HG02623 (cell line): ENCODE measurements at regions not wholly inside any gene's neighbourhood (a gene's known extent, or its start where the extent isn't known, plus 50 kb on each side); places are given as distances from the start of the nearest gene placed in this dataset.
"Not testable (repeated sequence)": the region's sequence is repeated elsewhere in the genome, so short reads cannot be mapped to it uniquely, and the experiment has no call there.

ENCODE experiments used
- ATAC-seq: cut with Tn5 transposase; IDR thresholded peaks from one replicate; pipeline ENCODE4 v1.9.1; 2021; ENCODE audit warnings: moderate library complexity; ENCODE audit not compliant: unreplicated experiment

DNA sequence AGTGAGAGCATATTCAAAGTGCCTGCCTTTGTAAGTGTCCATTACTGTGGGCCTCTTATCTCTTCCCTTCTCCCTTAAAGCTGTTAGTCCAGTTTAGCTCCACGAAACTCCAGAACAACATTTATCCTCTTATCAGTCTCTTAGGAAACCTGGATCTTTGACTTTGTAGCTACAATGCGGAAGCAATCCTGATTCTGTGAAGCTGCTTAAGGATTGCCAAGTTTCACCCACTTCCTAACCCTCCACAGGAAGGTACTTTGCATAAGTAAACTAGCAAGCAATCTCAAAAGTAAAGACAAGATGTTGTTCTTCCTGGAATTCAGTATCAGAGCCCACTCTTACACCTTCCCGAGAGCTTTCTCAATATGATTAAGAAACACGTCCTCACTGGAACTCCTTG, 164.9 kb upstream of the USP25 start:
- no peak for ATAC-seq

DNA sequence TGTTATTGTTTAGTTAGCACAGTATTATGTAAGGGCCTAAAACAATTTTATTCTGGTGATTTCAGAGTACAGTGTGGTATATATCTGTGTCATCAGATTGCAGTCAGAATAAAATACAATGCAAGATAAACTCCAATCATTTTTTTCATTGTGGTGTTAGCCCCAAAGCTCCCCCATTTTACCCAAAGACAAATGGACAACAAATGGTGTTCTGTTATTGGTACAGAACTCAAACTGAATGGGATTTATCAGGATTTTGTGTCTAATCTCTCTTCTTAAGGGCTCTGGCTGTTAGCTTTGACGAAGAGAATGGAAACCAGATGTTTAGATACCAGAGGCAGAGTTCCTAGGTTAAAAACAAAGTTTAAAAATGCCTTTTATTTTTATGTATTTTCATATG, 163.1 kb upstream of the USP25 start:
- no peak for ATAC-seq

DNA sequence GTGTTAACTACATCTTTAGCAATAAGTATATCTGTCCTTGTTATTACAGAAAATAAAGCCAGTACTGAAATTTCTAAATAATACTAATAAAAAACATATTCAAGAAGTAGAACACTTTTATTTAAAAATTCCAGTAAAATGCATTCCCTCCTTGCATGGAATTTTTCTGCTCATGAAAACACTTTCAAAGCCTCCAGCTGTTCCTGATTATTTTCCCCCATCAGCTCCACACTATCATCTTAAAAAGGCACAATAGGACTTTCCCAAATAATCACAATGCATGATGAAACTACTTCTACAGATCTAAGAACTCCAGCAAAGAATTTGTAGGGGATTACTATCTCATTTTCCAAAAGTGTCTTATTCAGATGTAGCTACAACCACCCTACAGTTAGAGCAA, 162.6 kb upstream of the USP25 start:
- no peak for ATAC-seq

DNA sequence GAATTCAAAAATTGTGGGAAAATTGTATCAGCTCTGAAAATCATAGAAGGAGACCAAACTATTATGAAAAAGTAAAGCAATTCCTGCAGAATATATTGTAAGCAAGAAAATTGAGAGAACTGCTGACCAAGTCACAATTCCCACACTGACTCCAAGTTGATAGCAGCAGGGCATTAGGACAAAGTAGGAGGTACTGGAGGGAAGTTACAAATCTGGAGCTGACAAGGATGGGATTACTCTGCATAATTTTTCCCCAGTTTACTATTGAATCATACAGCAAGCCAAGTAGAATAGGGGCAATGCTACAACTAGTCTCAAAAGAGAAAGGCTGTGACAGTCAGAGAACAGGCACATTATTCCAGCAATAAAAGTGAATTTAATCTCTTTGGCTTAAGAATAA, 161.3 kb upstream of the USP25 start:
- ATAC-seq: no peak

DNA sequence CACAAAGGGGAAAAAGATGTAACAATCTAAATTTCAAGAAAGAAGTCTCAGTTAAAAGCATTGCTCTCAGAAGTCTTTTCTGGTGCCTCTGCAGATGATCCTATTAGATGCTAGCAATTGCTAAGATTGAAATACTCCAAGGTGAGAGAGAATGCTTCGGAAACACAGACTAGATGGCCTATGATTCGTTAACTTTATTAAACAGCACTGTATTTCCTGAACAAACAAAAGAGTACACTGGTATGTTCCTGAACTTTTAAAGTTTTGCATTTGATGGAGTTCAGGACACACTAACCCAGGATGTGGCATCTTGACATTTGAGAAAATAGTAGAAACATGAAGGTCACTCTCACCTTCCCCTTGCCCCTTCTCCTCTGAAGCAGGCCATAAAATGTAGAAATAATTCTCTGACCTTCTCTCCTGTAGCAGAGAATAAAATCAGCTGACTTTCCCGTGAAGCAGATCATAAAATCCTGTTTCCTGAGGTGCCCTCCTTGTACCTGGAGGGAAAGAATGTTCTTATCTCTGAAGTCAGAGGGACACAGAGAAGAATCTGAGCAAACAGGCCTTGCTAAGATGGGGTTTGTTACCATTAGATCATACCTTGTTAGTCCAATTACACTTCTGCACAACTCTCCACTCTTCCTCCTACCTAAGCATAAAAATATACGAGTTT, 142.9 kb upstream of the USP25 start:
- ATAC-seq: no peak

DNA sequence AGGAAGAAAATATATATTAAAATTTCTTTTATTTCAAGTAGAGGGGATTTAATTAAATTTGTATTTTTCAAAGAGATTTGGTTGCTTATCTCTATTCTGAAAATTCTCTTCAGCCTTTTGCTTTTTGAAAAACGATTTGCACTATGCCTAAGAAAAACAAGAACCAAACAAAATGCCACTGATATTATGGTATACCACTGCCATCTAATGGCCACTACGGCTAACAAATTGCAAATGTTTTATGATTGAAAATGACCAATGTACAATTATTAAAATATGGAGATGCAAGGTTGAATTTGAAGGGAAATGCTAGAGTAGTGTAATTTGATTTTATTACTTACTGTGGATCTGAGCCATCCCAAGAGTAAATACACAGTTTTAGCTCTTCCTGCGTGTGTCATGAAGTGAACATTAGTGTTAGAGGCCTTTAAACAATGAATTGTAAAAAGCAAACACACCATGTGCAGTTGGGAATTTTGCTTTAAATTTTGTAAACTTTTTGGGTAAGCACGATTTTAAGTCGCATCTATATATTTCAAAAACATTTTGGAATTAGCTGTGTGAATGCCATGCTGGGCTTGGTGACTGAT, 137.4 kb upstream of the USP25 start:
- ATAC-seq: peak; percentile 45

DNA sequence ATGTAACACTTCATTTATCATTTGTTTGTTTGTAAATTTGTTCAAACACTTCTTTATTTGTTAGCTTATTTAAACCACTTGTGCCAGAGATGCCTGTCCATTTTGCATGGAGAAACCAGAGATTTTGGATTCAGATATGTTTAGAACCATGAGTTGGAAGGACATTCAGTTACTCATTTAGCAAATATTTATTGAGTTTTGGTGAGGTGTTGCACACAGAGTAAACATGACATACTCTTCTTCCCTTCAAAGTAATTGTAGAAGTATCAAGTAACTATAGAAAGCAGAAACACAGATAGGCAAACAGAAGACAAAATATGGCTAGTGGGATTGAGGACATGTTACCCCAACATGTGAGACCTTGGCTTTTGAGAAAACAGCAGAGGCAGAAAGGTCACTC, 136.8 kb upstream of the USP25 start:
- ATAC-seq: no peak

DNA sequence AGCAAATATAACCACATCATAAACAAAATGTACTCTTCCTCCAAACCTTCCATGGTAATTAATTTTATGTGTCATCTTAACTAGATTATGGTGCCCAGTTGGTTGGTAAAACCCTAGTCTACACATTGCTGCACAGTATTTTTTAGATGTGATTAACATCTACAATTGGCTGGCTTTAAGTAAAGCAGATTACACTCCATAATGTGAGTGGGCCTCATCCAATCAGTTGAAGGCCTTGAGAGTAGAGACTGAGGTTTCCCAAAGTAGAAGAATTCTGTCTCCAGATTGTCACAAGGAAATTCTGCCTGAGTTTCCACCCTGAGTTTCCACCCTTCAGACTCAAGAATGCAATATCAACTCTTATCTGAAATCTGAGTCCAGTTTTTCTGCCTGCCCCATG, 128.4 kb upstream of the USP25 start:
- ATAC-seq: no peak

DNA sequence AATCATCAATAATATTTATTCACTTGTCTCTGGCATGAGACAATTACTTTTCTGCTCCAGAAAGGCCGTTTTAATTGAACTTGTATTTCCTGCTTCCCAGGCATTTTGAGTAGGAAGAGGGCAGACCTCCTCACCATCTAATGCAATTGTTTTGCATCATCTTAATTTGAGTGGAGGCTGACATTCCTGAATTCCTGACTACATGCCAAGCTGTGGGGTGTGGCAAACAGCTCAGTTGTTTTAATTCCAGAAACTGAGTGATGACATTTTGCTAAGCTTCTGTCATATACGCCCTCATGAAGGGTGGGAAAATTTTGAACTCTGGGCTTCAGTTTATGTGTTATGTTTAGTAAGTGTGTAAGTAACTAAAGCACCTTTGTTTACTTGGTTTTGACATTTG, 125.4 kb upstream of the USP25 start:
- ATAC-seq: no peak

DNA sequence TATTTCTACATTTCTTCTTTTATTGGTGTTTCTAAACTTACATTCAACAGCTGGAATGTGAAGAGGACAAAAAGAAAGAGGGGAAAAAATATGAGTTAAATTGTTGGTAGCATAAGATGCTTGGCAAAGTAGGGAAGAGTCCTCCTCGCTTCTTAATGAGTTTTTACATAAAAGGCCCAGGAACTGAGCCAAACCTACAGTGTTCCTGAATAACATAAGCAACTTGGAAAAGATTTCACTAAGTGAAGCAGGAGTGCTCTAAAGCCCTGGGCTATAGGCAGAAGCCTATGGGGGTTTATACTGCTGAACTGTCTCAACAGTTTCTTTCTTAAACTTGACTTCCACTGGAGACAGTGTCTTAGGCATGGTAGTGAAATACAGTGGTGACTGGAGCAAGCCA, 115.0 kb upstream of the USP25 start:
- ATAC-seq: no peak

DNA sequence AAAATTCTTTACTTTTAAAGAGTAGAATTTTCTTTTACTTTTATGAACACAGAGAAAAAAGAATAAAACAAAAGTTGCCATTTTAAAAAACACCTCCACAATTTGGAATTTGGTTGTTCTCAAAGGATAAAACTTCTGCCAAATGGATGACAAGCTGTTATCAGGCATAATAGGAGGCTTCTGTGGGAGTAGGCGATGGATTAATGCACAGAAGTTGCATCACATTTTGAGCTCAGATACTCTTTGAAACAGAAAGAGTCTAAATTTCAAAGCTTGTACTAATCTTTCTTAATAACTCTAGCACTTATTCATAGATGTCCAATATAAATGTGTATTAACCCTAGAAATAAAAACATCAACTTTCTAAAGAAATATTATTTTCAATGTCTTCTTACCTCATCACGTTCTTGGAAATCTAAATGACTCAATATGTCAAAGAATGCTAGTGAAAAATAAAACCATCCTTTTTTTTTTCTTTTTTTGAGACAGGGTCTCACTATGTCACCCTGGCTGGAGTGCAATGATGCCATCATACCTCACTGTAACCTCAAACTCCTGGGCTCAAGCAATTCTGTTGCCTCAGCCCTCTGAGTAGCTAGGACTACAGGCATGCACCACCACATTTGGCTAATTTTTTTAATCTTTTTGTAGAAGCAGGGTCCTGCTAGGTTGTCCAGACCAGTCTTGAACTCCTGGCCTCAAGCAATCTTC, 112.8 kb upstream of the USP25 start:
- ATAC-seq: no peak

DNA sequence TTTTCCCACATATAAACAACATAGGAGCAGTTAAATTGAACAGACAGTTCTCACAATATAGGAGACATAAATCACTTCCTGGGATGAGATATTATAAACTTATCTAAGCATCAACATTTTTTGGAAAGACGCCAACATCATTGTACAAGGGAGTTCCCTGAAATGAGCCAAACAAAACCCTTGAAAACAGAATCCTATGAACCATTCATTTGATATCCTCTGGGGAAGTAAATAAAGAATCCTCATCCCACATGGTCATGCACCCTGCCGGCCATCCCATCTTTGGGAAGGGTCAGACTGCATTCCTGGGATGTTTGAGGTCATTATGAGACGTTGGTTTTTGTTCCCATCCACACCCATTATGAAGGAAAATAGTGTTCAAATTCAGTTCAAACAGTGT, 111.8 kb upstream of the USP25 start:
- ATAC-seq: no peak

DNA sequence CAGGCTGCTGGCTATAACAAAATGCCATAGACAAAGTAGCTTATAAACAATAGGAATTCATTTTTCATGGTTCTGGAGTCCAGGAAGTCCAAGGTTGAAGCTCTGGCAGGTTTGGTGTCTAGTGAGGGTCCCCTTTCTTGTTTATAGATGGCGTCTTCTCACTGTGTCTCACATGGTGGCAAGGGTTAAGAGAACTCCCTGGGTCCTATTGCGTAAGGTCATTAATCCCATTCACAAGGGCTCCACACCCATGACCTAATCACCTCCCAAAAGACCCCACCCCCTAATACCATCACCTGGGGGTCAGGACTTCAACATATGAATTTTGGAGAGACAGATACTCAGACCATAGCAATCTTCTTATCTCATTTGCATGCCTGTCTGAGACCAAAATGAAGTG, 108.9 kb upstream of the USP25 start:
- ATAC-seq: no peak

DNA sequence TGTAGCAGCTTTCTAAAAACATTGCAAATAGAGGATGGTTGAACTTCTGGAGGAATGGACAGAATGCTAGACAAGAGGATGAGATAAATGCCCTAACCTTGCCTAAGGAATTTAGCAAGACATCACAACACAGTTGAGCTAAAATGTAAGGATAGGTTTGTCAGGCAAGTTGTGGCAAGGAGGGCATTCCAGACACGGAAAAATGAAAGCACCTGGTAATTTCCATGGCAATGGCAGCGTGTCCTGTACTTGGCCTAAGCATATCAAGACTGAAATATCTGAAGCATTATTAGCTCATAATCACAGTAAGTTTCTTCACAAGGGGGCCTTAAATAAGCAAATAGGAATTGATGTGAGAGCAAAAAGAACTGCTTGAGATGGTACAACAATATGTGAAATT, 105.1 kb upstream of the USP25 start:
- ATAC-seq: no peak

DNA sequence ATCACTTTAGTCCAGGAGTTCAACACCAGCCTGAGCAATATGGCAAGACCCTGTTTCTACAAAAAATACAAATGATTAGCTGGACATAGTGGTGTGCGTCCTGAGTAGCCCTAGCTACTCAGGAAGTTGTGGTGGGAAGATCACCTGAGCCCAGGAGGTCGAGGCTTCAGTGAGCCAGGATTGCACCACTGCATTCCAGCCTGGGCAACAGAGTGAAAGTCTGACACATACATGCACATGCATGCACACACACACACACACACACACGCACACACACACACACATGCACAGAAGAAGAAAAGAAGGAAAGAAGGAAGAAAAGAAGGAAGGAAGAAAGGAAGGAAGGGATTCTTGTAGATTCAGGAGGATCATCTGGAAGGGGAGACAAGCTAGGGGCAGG, 104.4 kb upstream of the USP25 start:
- ATAC-seq: no peak

DNA sequence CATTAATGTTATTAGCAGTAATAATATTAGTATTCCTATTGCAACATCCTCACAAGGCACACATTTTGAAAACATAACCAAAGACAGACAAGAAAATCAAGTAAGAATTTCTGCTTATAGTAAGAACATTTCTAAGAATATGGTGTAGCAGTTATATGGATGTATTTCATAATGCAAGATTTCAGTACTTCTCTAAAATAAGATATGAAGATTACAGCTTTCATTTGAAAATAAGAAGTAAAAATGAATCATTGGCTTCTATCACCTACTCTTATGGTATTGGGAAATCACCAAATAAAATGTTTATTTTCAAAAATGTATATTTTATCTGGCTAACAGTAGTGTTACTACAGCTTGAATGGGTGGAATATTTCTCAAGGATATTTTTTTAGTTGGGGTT, 103.8 kb upstream of the USP25 start:
- ATAC-seq: no peak

DNA sequence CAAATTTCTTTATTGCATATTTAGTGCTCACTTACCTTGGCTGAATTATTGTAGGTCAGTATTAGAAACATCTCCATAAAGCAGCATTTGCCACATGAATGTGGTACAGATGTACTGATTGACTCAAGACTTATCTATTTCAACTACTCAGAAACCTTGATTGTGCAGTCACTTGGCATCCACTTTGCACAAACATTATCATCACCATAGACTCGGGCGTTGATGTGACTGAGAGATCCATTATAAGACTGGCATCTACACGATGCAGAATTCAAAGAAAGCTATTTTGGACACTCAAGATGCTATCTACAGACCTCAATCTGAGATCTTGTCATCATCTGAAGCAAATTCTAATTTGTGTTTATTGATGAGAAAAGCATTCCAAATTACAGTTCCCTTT, 102.8 kb upstream of the USP25 start:
- no peak for ATAC-seq

DNA sequence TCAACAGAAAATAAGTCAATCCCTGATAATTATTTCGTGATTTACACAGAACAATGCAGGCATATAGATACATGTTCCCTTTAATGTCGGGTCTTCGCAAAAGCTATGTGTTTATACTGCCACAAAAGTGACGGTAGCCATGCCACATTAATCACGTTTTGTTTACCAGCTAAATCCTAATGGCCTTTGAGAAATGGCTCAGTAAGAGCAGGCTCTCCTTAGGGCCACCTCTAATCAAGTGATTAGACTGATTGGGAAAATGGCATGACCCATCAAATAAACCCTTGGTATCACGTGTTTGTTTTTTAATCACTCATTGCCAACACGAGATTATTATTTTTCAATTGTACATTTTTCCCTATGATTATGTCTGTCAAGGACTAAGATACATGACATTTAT, 102.0 kb upstream of the USP25 start:
- ATAC-seq: no peak

DNA sequence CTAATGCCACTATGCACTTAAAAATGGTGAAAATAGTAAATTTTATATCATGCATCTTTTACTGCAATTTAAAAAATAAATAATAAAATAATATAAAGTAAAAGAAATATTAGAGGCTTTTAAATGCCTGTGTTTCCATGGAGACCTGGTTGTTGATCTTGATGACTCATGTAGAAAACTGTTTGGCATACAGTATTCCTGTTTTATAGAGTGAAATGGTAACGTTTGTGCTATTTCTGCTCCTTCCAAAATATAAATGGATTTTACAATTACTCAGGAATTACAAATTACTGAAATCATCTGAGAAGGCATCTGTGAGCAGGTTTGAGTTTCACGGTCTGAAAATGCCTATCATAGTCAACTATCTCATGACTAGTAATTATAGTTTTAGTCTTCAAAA, 98.4 kb upstream of the USP25 start:
- no peak for ATAC-seq

DNA sequence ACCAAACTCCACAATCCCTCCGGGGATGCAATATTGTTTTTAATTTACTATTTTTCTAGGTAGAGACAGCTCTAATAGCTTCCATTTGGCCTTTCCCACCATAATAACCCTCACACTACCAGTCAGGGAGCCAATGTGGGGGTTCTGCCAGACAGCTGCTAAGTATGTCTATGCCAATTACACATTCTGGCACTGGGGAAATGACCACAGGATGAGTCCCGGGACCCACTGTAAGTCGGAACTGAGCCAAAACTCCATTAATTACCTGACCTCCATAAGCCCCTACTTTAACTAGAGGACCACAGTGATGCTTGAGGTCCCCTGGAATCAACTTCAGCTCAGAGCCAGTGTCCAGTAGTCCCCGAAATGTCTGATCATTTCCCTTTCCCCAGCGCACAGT, 95.2 kb upstream of the USP25 start:
- ATAC-seq: not testable (repeated sequence)

DNA sequence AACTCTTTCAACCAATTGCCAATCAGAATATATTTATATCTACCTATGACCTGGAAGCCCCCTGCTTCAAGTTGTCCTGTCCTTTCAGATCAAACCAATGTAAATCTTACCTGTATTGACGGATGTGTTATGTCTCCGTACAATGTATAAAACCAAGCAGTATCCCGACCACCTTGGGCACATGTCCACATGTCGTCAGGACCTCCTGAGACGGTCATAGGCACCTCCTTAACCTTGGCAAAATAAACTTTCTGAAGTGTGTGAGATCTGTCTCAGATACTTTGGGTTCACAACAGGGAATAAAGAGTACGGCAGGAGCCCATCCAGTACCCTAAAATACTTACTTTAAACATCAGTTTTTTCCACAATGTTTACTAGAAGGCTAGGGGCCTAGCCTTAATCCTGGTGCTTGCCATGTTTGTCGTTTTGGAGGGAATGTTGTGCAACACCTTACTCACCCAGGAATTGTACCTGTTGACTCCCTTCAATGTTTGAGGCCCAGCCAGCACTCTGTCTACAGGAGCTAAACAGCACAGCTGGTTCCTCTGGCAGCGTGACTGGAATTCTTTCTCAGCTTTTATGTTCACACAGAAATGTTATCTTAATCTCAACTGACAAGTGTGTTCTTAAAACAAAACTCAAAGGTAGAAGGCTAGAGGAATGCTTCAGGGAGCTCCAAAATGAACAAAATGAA, 90.8 kb upstream of the USP25 start:
- no peak for ATAC-seq

DNA sequence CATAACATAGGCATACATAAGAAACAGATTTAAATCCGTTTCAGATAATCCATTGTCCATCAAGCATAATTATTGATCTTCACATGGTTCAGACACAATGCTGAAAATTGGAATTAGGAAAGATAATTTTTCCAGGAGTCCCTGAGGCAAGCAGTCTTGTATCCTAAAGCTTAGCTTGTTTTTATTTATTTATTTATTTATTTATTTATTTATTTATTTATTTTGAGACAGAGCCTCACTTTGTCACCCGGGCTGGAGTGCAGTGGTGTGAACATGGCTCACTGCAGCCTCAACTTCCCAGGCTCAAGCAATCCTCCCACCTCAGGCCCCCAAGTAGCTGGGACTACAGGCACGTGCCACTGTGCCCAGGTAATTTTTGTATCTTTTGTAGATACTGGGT, 89.7 kb upstream of the USP25 start:
- not testable (repeated sequence) for ATAC-seq
